WTC11 (cell line): ENCODE measurements at regions not wholly inside any gene's neighbourhood (a gene's known extent, or its start where the extent isn't known, plus 50 kb on each side); places are given as distances from the start of the nearest gene placed in this dataset.

Experiments used
- ATAC-seq: fragments of 200-7000 bp; cut with Tn5 transposase; 2 replicates; pipeline ENCODE4 v1.10.0; 2021; ENCODE audit warnings: mild to moderate bottlenecking, moderate library complexity
- CTCF ChIA-PET: fragments of 300-600 bp; sonication (Branson Sonifier 250); formaldehyde crosslinking; loops from one replicate; lab custom pipeline; 2021; ENCODE audit warnings: antibody characterized with exemption; lab: Charles Lee
- POLR2A ChIA-PET: fragments of 350-600 bp; sonication (Branson Sonifier 250); formaldehyde crosslinking; loops from one replicate; lab custom pipeline; 2021; ENCODE audit warnings: antibody characterized with exemption; lab: Charles Lee
- DNase-seq: peaks from one replicate; pipeline ENCODE4 v3.0.0; 2021; ENCODE audit warnings: low spot score
- H3K27ac Mint-ChIP-seq: 2 replicates; pipeline ENCODE4 v1.8.0; 2021; ENCODE audit warnings: mixed read lengths
- H3K27me3 Mint-ChIP-seq: 2 replicates; pipeline ENCODE4 v1.8.0; 2021; ENCODE audit warnings: low read depth, mild to moderate bottlenecking, moderate library complexity, mixed read lengths
- H3K36me3 Mint-ChIP-seq: 2 replicates; pipeline ENCODE4 v1.8.0; 2021; ENCODE audit warnings: mixed read lengths
- H3K4me1 Mint-ChIP-seq: 2 replicates; pipeline ENCODE4 v1.8.0; 2022; ENCODE audit warnings: mixed read lengths
- H3K4me3 Mint-ChIP-seq: 2 replicates; pipeline ENCODE4 v1.8.0; 2021; ENCODE audit warnings: mild to moderate bottlenecking, moderate library complexity, mixed read lengths
- H3K9me3 Mint-ChIP-seq: 2 replicates; pipeline ENCODE4 v1.8.0; 2021; ENCODE audit warnings: mixed read lengths
- ETV6 ChIP-seq: sonication (generic); formaldehyde crosslinking; IDR thresholded peaks from 2 replicates; pipeline ENCODE4 v1.8.1; 2022; ENCODE audit warnings: mild to moderate bottlenecking, missing genetic modification reagents
- JUN ChIP-seq: sonication (generic); formaldehyde crosslinking; IDR thresholded peaks from 2 replicates; pipeline ENCODE4 v1.8.0; 2023; ENCODE audit warnings: mild to moderate bottlenecking, missing genetic modification reagents
- KAT7 ChIP-seq: sonication (generic); formaldehyde crosslinking; IDR thresholded peaks from 2 replicates; pipeline ENCODE4 v1.8.1; 2023; ENCODE audit warnings: missing genetic modification reagents, mild to moderate bottlenecking, borderline replicate concordance
- MYBL2 ChIP-seq: sonication (generic); formaldehyde crosslinking; IDR thresholded peaks from 2 replicates; pipeline ENCODE4 v1.8.1; 2023; ENCODE audit warnings: mild to moderate bottlenecking, moderate library complexity, missing genetic modification reagents
- NFE2L1 ChIP-seq: sonication (generic); formaldehyde crosslinking; IDR thresholded peaks from 2 replicates; pipeline ENCODE4 v1.8.1; 2023; ENCODE audit warnings: missing genetic modification reagents
- SMAD4 ChIP-seq: sonication (generic); formaldehyde crosslinking; IDR thresholded peaks from 2 replicates; pipeline ENCODE4 v1.8.0; 2022; ENCODE audit warnings: mild to moderate bottlenecking, missing genetic modification reagents
- SP1 ChIP-seq: sonication (generic); formaldehyde crosslinking; conservative IDR thresholded peaks from 2 replicates; pipeline ENCODE4 v1.8.1; 2022; ENCODE audit warnings: missing genetic modification reagents
- TCF7 ChIP-seq: sonication (generic); formaldehyde crosslinking; IDR thresholded peaks from 2 replicates; pipeline ENCODE4 v1.8.0; 2022; ENCODE audit warnings: mild to moderate bottlenecking, low read depth, missing genetic modification reagents, moderate library complexity
- ZNF121 ChIP-seq: sonication (generic); formaldehyde crosslinking; IDR thresholded peaks from 2 replicates; pipeline ENCODE4 v1.8.0; 2023; ENCODE audit warnings: missing genetic modification reagents
- ZNF396 ChIP-seq: fragments of 250-450 bp; sonication (Bioruptor Pico); IDR thresholded peaks from 2 replicates; pipeline ENCODE4 v1.8.0; 2021; ENCODE audit warnings: mild to moderate bottlenecking, moderate library complexity, borderline replicate concordance
- ZNF671 ChIP-seq: fragments of 250-450 bp; sonication (Bioruptor Pico); IDR thresholded peaks from 2 replicates; pipeline ENCODE4 v1.8.0; 2021; ENCODE audit warnings: mild to moderate bottlenecking
- TF ChIP-seq, protein P1 (sequence below): fragments of 250-450 bp; sonication (Bioruptor Pico); IDR thresholded peaks from 2 replicates; pipeline ENCODE4 v1.9.0; 2021; ENCODE audit warnings: mild to moderate bottlenecking
- TF ChIP-seq, protein P2 (sequence below): sonication (generic); formaldehyde crosslinking; IDR thresholded peaks from 2 replicates; pipeline ENCODE4 v1.8.0; 2023; ENCODE audit warnings: mild to moderate bottlenecking, missing genetic modification reagents
- TF ChIP-seq, protein P3 (sequence below): sonication (generic); formaldehyde crosslinking; conservative IDR thresholded peaks from 2 replicates; pipeline ENCODE4 v1.8.1; 2023; ENCODE audit warnings: mild to moderate bottlenecking, low read depth, missing genetic modification reagents, moderate library complexity
- TF ChIP-seq, protein P4 (sequence below): sonication (generic); formaldehyde crosslinking; IDR thresholded peaks from 2 replicates; pipeline ENCODE4 v1.8.1; 2022; ENCODE audit warnings: low read depth, missing genetic modification reagents, borderline replicate concordance
- TF ChIP-seq, protein P5 (sequence below): sonication (generic); formaldehyde crosslinking; IDR thresholded peaks from 2 replicates; pipeline ENCODE4 v1.8.1; 2022; ENCODE audit warnings: missing genetic modification reagents, borderline replicate concordance

DNA sequence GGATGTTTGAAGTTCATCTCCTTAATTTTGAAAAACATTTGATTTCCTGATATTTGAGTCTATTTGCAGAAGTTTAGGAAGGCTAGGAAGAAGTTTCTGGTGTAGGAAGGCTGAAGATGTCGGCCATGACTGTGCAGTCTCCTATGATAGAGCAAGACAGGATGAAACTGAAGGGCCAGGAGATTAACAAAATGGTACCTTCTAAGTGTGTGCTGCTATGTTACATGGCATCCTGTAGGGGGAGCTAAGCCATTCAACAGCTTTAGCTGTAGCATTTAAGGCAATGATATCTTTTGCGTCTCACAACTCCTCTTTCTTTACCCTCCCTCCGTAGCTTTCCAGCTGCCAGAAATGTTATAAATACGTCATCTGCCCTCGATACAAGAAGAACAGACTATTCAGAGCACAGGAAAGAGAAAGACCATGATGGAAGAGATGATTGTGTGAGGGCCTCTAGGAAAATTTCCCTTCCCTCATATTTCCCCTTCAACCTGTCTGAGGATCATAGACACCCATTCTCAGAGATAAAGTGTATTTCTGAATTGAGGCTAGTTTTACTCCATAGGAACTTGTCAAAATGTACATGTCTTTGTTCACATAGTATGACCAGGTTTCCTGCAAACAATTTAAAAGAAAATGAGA lies 61.1 kb downstream of the XCL1 start (continued):
- TF ChIP-seq, protein P1, sequence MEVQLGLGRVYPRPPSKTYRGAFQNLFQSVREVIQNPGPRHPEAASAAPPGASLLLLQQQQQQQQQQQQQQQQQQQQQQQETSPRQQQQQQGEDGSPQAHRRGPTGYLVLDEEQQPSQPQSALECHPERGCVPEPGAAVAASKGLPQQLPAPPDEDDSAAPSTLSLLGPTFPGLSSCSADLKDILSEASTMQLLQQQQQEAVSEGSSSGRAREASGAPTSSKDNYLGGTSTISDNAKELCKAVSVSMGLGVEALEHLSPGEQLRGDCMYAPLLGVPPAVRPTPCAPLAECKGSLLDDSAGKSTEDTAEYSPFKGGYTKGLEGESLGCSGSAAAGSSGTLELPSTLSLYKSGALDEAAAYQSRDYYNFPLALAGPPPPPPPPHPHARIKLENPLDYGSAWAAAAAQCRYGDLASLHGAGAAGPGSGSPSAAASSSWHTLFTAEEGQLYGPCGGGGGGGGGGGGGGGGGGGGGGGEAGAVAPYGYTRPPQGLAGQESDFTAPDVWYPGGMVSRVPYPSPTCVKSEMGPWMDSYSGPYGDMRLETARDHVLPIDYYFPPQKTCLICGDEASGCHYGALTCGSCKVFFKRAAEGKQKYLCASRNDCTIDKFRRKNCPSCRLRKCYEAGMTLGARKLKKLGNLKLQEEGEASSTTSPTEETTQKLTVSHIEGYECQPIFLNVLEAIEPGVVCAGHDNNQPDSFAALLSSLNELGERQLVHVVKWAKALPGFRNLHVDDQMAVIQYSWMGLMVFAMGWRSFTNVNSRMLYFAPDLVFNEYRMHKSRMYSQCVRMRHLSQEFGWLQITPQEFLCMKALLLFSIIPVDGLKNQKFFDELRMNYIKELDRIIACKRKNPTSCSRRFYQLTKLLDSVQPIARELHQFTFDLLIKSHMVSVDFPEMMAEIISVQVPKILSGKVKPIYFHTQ (CRISPR knock-in tag) = no peak
- TF ChIP-seq TCF7 (CRISPR knock-in tag) = no peak

DNA sequence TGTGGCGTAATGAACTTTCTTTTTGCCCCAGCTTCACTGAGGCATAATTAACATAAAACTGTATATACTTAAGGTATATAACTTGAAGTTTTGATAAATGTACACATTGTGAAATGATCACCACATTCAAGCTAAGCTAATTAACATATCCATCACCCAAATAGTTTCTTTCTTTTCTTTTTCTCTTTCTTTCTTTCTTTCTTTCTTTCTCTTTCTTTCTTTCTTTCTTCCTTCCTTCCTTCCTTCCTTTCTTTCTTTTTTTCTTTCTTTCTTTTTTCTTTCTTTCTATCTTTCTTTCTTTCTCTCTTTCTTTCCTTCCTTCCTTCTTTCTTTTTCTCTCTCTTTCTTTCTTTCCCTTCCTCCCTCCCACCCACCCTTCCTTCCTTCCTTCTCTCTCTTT lies 62.5 kb downstream of the XCL1 start:
- Mint-ChIP-seq H3K27ac (no peak overlapping the region), H3K27me3 (no peaks in the 10 kb centered on the region; the same call in 1 of the 2 replicates), H3K4me1 (peaks cover 3% of the 10 kb centered on the region; the same call in 1 of the 2 replicates), H3K9me3 (no peaks in the 10 kb centered on the region), H3K4me3 (no peak overlapping the region), H3K36me3 (no peaks in the 10 kb centered on the region)
- POLR2A ChIA-PET = no interaction called here
- CTCF ChIA-PET = no interaction called here
- ATAC-seq (no peak), DNase-seq (no peak)
- TF ChIP-seq SMAD4 (CRISPR knock-in tag) (no peak), KAT7 (CRISPR knock-in tag) (no peak), ZNF396 (CRISPR knock-in tag) (no peak), ETV6 (CRISPR knock-in tag) (no peak), ZNF671 (no peak), MYBL2 (CRISPR knock-in tag) (no peak), ZNF121 (no peak)
- TF ChIP-seq, protein P2, sequence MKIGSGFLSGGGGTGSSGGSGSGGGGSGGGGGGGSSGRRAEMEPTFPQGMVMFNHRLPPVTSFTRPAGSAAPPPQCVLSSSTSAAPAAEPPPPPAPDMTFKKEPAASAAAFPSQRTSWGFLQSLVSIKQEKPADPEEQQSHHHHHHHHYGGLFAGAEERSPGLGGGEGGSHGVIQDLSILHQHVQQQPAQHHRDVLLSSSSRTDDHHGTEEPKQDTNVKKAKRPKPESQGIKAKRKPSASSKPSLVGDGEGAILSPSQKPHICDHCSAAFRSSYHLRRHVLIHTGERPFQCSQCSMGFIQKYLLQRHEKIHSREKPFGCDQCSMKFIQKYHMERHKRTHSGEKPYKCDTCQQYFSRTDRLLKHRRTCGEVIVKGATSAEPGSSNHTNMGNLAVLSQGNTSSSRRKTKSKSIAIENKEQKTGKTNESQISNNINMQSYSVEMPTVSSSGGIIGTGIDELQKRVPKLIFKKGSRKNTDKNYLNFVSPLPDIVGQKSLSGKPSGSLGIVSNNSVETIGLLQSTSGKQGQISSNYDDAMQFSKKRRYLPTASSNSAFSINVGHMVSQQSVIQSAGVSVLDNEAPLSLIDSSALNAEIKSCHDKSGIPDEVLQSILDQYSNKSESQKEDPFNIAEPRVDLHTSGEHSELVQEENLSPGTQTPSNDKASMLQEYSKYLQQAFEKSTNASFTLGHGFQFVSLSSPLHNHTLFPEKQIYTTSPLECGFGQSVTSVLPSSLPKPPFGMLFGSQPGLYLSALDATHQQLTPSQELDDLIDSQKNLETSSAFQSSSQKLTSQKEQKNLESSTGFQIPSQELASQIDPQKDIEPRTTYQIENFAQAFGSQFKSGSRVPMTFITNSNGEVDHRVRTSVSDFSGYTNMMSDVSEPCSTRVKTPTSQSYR = no peak
- TF ChIP-seq, protein P3, sequence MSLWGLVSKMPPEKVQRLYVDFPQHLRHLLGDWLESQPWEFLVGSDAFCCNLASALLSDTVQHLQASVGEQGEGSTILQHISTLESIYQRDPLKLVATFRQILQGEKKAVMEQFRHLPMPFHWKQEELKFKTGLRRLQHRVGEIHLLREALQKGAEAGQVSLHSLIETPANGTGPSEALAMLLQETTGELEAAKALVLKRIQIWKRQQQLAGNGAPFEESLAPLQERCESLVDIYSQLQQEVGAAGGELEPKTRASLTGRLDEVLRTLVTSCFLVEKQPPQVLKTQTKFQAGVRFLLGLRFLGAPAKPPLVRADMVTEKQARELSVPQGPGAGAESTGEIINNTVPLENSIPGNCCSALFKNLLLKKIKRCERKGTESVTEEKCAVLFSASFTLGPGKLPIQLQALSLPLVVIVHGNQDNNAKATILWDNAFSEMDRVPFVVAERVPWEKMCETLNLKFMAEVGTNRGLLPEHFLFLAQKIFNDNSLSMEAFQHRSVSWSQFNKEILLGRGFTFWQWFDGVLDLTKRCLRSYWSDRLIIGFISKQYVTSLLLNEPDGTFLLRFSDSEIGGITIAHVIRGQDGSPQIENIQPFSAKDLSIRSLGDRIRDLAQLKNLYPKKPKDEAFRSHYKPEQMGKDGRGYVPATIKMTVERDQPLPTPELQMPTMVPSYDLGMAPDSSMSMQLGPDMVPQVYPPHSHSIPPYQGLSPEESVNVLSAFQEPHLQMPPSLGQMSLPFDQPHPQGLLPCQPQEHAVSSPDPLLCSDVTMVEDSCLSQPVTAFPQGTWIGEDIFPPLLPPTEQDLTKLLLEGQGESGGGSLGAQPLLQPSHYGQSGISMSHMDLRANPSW (CRISPR knock-in tag) = no peak
- TF ChIP-seq, protein P4, sequence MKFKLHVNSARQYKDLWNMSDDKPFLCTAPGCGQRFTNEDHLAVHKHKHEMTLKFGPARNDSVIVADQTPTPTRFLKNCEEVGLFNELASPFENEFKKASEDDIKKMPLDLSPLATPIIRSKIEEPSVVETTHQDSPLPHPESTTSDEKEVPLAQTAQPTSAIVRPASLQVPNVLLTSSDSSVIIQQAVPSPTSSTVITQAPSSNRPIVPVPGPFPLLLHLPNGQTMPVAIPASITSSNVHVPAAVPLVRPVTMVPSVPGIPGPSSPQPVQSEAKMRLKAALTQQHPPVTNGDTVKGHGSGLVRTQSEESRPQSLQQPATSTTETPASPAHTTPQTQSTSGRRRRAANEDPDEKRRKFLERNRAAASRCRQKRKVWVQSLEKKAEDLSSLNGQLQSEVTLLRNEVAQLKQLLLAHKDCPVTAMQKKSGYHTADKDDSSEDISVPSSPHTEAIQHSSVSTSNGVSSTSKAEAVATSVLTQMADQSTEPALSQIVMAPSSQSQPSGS (CRISPR knock-in tag) = no peak

DNA sequence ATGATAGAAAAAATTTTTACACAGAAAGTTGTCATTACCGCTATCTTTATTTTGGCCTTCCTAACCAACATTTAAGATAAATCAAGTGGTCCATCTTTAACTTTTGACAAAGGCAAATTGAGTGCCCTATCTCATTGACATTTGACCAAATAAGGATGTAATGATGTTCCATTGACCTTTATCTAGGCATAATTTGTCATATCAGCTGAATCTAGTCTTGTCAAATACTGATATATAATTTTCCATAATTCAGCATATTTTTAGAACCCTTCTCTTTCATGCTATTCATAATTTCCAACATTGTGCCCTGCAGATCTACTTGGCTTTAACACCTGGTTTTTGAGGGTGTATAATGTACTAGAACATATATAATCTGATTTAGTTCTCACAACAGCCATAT lies 63.8 kb downstream of the XCL1 start:
- peaks cover 3% of the 10 kb centered on the region; the same call in 1 of the 2 replicates for H3K4me1 Mint-ChIP-seq
- no peaks in the 10 kb centered on the region for H3K9me3 Mint-ChIP-seq
- no peak overlapping the region for H3K4me3 Mint-ChIP-seq
- ATAC-seq = no peak
- no peak overlapping the region for H3K27ac Mint-ChIP-seq
- DNase-seq = no peak
- CTCF ChIA-PET = interaction anchor here (1.5 kb wide), 1 partner anchor 298 kb away, joined by 3 read pairs; no protein-coding TSS in a partner anchor
- no peaks in the 10 kb centered on the region; the same call in 1 of the 2 replicates for H3K27me3 Mint-ChIP-seq
- POLR2A ChIA-PET = no interaction called here
- no peaks in the 10 kb centered on the region for H3K36me3 Mint-ChIP-seq
- TF ChIP-seq, protein P5, sequence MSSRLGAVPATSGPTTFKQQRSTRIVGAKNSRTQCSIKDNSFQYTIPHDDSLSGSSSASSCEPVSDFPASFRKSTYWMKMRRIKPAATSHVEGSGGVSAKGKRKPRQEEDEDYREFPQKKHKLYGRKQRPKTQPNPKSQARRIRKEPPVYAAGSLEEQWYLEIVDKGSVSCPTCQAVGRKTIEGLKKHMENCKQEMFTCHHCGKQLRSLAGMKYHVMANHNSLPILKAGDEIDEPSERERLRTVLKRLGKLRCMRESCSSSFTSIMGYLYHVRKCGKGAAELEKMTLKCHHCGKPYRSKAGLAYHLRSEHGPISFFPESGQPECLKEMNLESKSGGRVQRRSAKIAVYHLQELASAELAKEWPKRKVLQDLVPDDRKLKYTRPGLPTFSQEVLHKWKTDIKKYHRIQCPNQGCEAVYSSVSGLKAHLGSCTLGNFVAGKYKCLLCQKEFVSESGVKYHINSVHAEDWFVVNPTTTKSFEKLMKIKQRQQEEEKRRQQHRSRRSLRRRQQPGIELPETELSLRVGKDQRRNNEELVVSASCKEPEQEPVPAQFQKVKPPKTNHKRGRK (CRISPR knock-in tag) = no peak
- TF ChIP-seq JUN (CRISPR knock-in tag) (no peak), KAT7 (CRISPR knock-in tag) (no peak), NFE2L1 (CRISPR knock-in tag) (no peak), SP1 (CRISPR knock-in tag) (no peak)
- TF ChIP-seq, protein P1 (CRISPR knock-in tag) = no peak
